Sigmoid colon (tissue), 4 donors: ENCODE measurements at regions not wholly inside any gene's neighbourhood (a gene's known extent, or its start where the extent isn't known, plus 50 kb on each side); places are given as distances from the start of the nearest gene placed in this dataset.

Source experiments
- CTCF ChIP-seq, 4 experiments: fragments of 450-650 bp in 3 of 4; fragments of 200-600 bp in 1 of 4; IDR thresholded peaks; one replicate each; pipeline ENCODE4 v1.5.1; 2016 to 2019; ENCODE audit warnings: antibody characterized with exemption in 4 of 4, mild to moderate bottlenecking in 3 of 4, moderate library complexity in 2 of 4
- EP300 ChIP-seq, 4 donors: sonication (generic); formaldehyde crosslinking; IDR thresholded peaks; one replicate each; pipeline ENCODE4 v1.6.1; 2017; ENCODE audit warnings: antibody characterized with exemption in 4 of 4
- POLR2A ChIP-seq, 2 donors: fragments of 450-650 bp; IDR thresholded peaks; one replicate each; pipeline ENCODE4 v1.6.1; 2016; ENCODE audit warnings: antibody characterized with exemption in 2 of 2, mild to moderate bottlenecking in 2 of 2, moderate library complexity in 2 of 2
- POLR2AphosphoS5 ChIP-seq, 4 donors: sonication (generic); formaldehyde crosslinking; IDR thresholded peaks; one replicate each; pipeline ENCODE4 v1.6.1; 2017; ENCODE audit warnings: antibody characterized with exemption in 4 of 4

DNA sequence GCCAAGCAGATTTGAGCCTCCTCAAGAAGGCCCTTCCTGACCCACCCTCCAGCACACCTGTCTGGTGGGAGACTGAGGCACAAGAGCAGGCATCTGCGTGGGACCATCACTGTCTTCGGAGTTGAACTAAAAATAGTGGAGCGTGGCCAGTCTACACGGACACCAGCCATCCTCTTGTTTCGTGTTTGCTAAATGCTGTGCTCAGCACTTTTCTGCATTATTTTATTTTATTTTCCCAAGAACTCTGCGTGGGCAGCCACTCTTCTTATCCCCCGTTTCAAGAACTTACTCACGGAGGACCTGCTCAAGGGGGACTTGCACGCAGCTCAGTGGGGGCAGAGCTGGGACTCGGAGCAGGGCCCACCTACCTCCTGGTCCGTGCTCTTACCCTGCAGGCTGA, 60.8 kb downstream of the SOCS3 start:
- TF ChIP-seq POLR2A (IDR thresholded peaks at IDR 0.05) (no peak), POLR2AphosphoS5 (IDR thresholded peaks at IDR 0.05) (no peak), CTCF (IDR thresholded peaks at IDR 0.05) (no peak), EP300 (IDR thresholded peaks at IDR 0.05) (no peak)
